ENCODE measurements at regions not wholly inside any gene's neighbourhood (a gene's known extent, or its start where the extent isn't known, plus 50 kb on each side); places are given as distances from the start of the nearest gene placed in this dataset.

GRCh38 chr3:180531303-180532278 is 70.4 kb upstream of the TTC14 start:
- ChIA-PET POLR2A (no interaction called here), CTCF (no interaction called here)
- Histone ChIP-seq H3K9me3 (ENCODE audit: control extremely low read depth in 1 of 3, control insufficient read depth in 2 of 3, insufficient read depth in 1 of 3, low read length in 2 of 3) (peaks cover 0 to 11% (median 0%) of the 10 kb centered on the region in 3 donors), H3K79me2 (ENCODE audit: control insufficient read depth, insufficient read depth, low read length) (no peaks in the 10 kb centered on the region), H4K20me1 (ENCODE audit: control insufficient read depth, insufficient read depth, low read length, poor library complexity, severe bottlenecking) (no peaks in the 10 kb centered on the region), H3K36me3 (replicated peaks in 1 of 2; ENCODE audit: control extremely low read depth in 1 of 2, control insufficient read depth in 1 of 2, extremely low read depth in 1 of 2, insufficient read depth in 2 of 2, low read length in 1 of 2) (no peaks in the 10 kb centered on the region), H3K4me2 (replicated peaks; ENCODE audit: low read depth, low read length, poor library complexity, severe bottlenecking) (no peak overlapping the region), H3K27ac (ENCODE audit: low read length in 2 of 2) (no peak overlapping the region), H3K9ac (ENCODE audit: low read length) (no peak overlapping the region), H2AFZ (ENCODE audit: insufficient read depth, low read depth, low read length, poor library complexity, severe bottlenecking) (no peak overlapping the region), H3K4me3 (ENCODE audit: control extremely low read depth in 1 of 5, extremely low read depth in 1 of 5, insufficient read depth in 1 of 5, low read depth in 2 of 5, low read length in 4 of 5) (no peak overlapping the region), H3K4me1 (ENCODE audit: control insufficient read depth in 2 of 2, insufficient read depth in 2 of 2, low read length in 2 of 2) (no peaks in the 10 kb centered on the region), H3K27me3 (replicated peaks in 1 of 4; ENCODE audit: control extremely low read depth in 1 of 4, control insufficient read depth in 3 of 4, insufficient read depth in 4 of 4, low read length in 3 of 4) (no peaks in the 10 kb centered on the region)
- Mint-ChIP-seq H3K9me3 (ENCODE audit: insufficient read depth) (no peaks in the 10 kb centered on the region), H3K4me3 (no peak overlapping the region), H3K27ac (no peak overlapping the region), H3K27me3 (no peaks in the 10 kb centered on the region), H3K4me1 (no peaks in the 10 kb centered on the region)
- no peak for DNase-seq
- TF ChIP-seq EZH2 (IDR thresholded peaks at IDR 0.05; ENCODE audit: borderline replicate concordance, insufficient read depth, low read depth, low read length, poor library complexity, severe bottlenecking) (no peak), CTCF (IDR thresholded peaks at IDR 0.05) (no peak)
- whole genome bisulfite sequencing (ENCODE audit: insufficient coverage), result 70% methylated on average over 9 of the region's 10 CpGs
- ATAC-seq (ENCODE audit: low read depth), result no peak
- intact Hi-C loops (cut with micrococcal nuclease), result no loop called here

- POLR2A ChIA-PET, result no interaction called here
- no peaks in the 10 kb centered on the region for H3K27me3 Mint-ChIP-seq
- H3K4me1 Mint-ChIP-seq, result no peaks in the 10 kb centered on the region
- H3K27ac Mint-ChIP-seq, result no peak overlapping the region
- no CpG with 5 or more reads among the region's 2 CpGs for WGBS (ENCODE audit: insufficient coverage)
- Histone ChIP-seq H3K4me2 (replicated peaks; ENCODE audit: low read depth, low read length, poor library complexity, severe bottlenecking) (no peak overlapping the region), H3K36me3 (replicated peaks in 1 of 2; ENCODE audit: control extremely low read depth in 1 of 2, control insufficient read depth in 1 of 2, extremely low read depth in 1 of 2, insufficient read depth in 2 of 2, low read length in 1 of 2) (no peaks in the 10 kb centered on the region), H4K20me1 (ENCODE audit: control insufficient read depth, insufficient read depth, low read length, poor library complexity, severe bottlenecking) (no peaks in the 10 kb centered on the region), H3K9ac (ENCODE audit: low read length) (no peak overlapping the region), H3K27me3 (replicated peaks in 1 of 4; ENCODE audit: control extremely low read depth in 1 of 4, control insufficient read depth in 3 of 4, insufficient read depth in 4 of 4, low read length in 3 of 4) (no peaks in the 10 kb centered on the region), H2AFZ (ENCODE audit: insufficient read depth, low read depth, low read length, poor library complexity, severe bottlenecking) (no peak overlapping the region), H3K4me1 (ENCODE audit: control insufficient read depth in 2 of 2, insufficient read depth in 2 of 2, low read length in 2 of 2) (no peaks in the 10 kb centered on the region), H3K9me3 (ENCODE audit: control extremely low read depth in 1 of 3, control insufficient read depth in 2 of 3, insufficient read depth in 1 of 3, low read length in 2 of 3) (peaks cover 0 to 11% (median 2%) of the 10 kb centered on the region in 3 donors), H3K27ac (ENCODE audit: low read length in 2 of 2) (no peak overlapping the region), H3K79me2 (ENCODE audit: control insufficient read depth, insufficient read depth, low read length) (no peaks in the 10 kb centered on the region), H3K4me3 (ENCODE audit: control extremely low read depth in 1 of 5, extremely low read depth in 1 of 5, insufficient read depth in 1 of 5, low read depth in 2 of 5, low read length in 4 of 5) (no peak overlapping the region)
- CTCF ChIA-PET, result no interaction called here
- intact Hi-C loops (cut with micrococcal nuclease), result no loop called here
- TF ChIP-seq EZH2 (IDR thresholded peaks at IDR 0.05; ENCODE audit: borderline replicate concordance, insufficient read depth, low read depth, low read length, poor library complexity, severe bottlenecking) (no peak), CTCF (IDR thresholded peaks at IDR 0.05) (no peak)
- no peak for DNase-seq
- no peak overlapping the region for H3K4me3 Mint-ChIP-seq
- no peak for ATAC-seq (ENCODE audit: low read depth)
- H3K9me3 Mint-ChIP-seq (ENCODE audit: insufficient read depth), result no peaks in the 10 kb centered on the region
These were observed 67.1 kb upstream of the TTC14 start for GRCh38 chr3:180534828-180535227.
